OCI-LY1 (cell line): ENCODE measurements at regions not wholly inside any gene's neighbourhood (a gene's known extent, or its start where the extent isn't known, plus 50 kb on each side); places are given as distances from the start of the nearest gene placed in this dataset.

Source experiments
- H2AFZ ChIP-seq: fragments of 200-600 bp; sonication (generic), shearing (Covaris generic); 2 replicates; pipeline ENCODE4 v1.6.0; 2014; ENCODE audit warnings: antibody characterized with exemption, mild to moderate bottlenecking, low read length
- H3F3A ChIP-seq: fragments of 200-600 bp; sonication (generic), shearing (Covaris generic); 2 replicates; pipeline ENCODE4 v1.6.0; 2014; ENCODE audit warnings: mild to moderate bottlenecking, antibody characterized with exemption, low read length, moderate library complexity; ENCODE audit not compliant: insufficient read depth
- H3K27ac ChIP-seq: fragments of 200-600 bp; sonication (generic); 2 replicates; pipeline ENCODE4 v1.5.1; 2014; ENCODE audit warnings: low read length, mixed run types, mild to moderate bottlenecking, low read depth; ENCODE audit not compliant: poor library complexity, severe bottlenecking
- H3K27me3 ChIP-seq: fragments of 200-600 bp; sonication (generic); 2 replicates; pipeline ENCODE4 v1.6.0; 2014; ENCODE audit warnings: antibody characterized with exemption, mild to moderate bottlenecking, low read length, moderate library complexity; ENCODE audit not compliant: insufficient read depth
- H3K36me3 ChIP-seq: fragments of 200-600 bp; sonication (generic); 2 replicates; pipeline ENCODE4 v1.6.1; 2014; ENCODE audit warnings: mild to moderate bottlenecking, antibody characterized with exemption, low read length, moderate library complexity, mixed read lengths; ENCODE audit not compliant: insufficient read depth
- H3K4me1 ChIP-seq: fragments of 200-600 bp; sonication (generic); 2 replicates; pipeline ENCODE4 v1.5.1; 2014; ENCODE audit warnings: mild to moderate bottlenecking, low read length, moderate library complexity; ENCODE audit not compliant: insufficient read depth, severe bottlenecking
- H3K4me2 ChIP-seq: fragments of 200-600 bp; sonication (generic), shearing (Covaris generic); 2 replicates; pipeline ENCODE4 v1.6.1; 2014; ENCODE audit warnings: low read length
- H3K4me3 ChIP-seq: fragments of 200-600 bp; sonication (generic); 2 replicates; pipeline ENCODE4 v1.5.1; 2014; ENCODE audit warnings: low read length, low read depth, mild to moderate bottlenecking, mixed read lengths; ENCODE audit not compliant: poor library complexity, severe bottlenecking
- H3K79me2 ChIP-seq: fragments of 200-600 bp; shearing (Covaris generic); 2 replicates; pipeline ENCODE4 v1.6.1; 2016; ENCODE audit warnings: mixed run types, low read length, mixed read lengths; ENCODE audit not compliant: insufficient read depth
- H3K9ac ChIP-seq: fragments of 200-600 bp; sonication (generic), shearing (Covaris generic); 2 replicates; pipeline ENCODE4 v1.6.1; 2014; ENCODE audit warnings: mild to moderate bottlenecking, low read length, mixed read lengths
- H3K9me2 ChIP-seq: fragments of 200-600 bp; sonication (generic), shearing (Covaris generic); 2 replicates; pipeline ENCODE4 v1.6.1; 2014; ENCODE audit warnings: low read depth, mild to moderate bottlenecking, low read length, mixed read lengths
- H3K9me3 ChIP-seq: fragments of 200-600 bp; shearing (Covaris generic); 2 replicates; pipeline ENCODE4 v1.6.1; 2014; ENCODE audit warnings: low read length, mixed read lengths
- H4K20me1 ChIP-seq: fragments of 200-600 bp; sonication (generic), shearing (Covaris generic); 2 replicates; pipeline ENCODE4 v1.6.0; 2016; ENCODE audit warnings: mild to moderate bottlenecking, low read length; ENCODE audit not compliant: insufficient read depth
- CTCF ChIP-seq: fragments of 200-600 bp; sonication (generic), shearing (Covaris generic); IDR thresholded peaks from 2 replicates; pipeline ENCODE4 v1.5.1; 2017; ENCODE audit warnings: mild to moderate bottlenecking, antibody characterized with exemption, low read length, moderate library complexity, mixed read lengths
- EZH2 ChIP-seq: fragments of 200-600 bp; sonication (generic), shearing (Covaris generic); IDR thresholded peaks from 2 replicates; pipeline ENCODE4 v1.8.0; 2017; ENCODE audit warnings: borderline replicate concordance, mixed run types, mild to moderate bottlenecking, antibody characterized with exemption, low read length, moderate library complexity, mixed read lengths

GRCh38 chr3:117625174-117625573 lies 915.6 kb downstream of the TUSC7 start:
- no peaks in the 10 kb centered on the region for H3F3A ChIP-seq
- no peak overlapping the region for H3K27ac ChIP-seq
- H3K27me3 ChIP-seq = no peaks in the 10 kb centered on the region
- H4K20me1 ChIP-seq = no peaks in the 10 kb centered on the region
- H3K9me2 ChIP-seq = no peaks in the 10 kb centered on the region
- no peak for TF ChIP-seq CTCF
- TF ChIP-seq EZH2 = no peak
- H3K9me3 ChIP-seq = no peaks in the 10 kb centered on the region
- no peaks in the 10 kb centered on the region for H3K79me2 ChIP-seq
- no peak overlapping the region for H3K4me2 ChIP-seq
- H3K4me3 ChIP-seq = no peak overlapping the region
- no peak overlapping the region for H3K9ac ChIP-seq
- H3K36me3 ChIP-seq = no peaks in the 10 kb centered on the region
- no peak overlapping the region for H2AFZ ChIP-seq
- H3K4me1 ChIP-seq = no peaks in the 10 kb centered on the region

- no peaks in the 10 kb centered on the region for H4K20me1 ChIP-seq
- no peaks in the 10 kb centered on the region for H3K36me3 ChIP-seq
- no peaks in the 10 kb centered on the region for H3F3A ChIP-seq
Observed at GRCh38 chr3:117626577-117626976, 917.0 kb downstream of the TUSC7 start.

GRCh38 chr3:117628823-117629291 lies 919.3 kb downstream of the TUSC7 start:
- Histone ChIP-seq H4K20me1 (no peaks in the 10 kb centered on the region), H3K79me2 (no peaks in the 10 kb centered on the region), H3F3A (no peaks in the 10 kb centered on the region), H3K27ac (no peak overlapping the region), H3K4me2 (no peak overlapping the region), H3K4me3 (no peak overlapping the region), H3K4me1 (no peaks in the 10 kb centered on the region), H3K36me3 (no peaks in the 10 kb centered on the region), H2AFZ (no peak overlapping the region), H3K27me3 (no peaks in the 10 kb centered on the region), H3K9me2 (no peaks in the 10 kb centered on the region), H3K9ac (no peak overlapping the region), H3K9me3 (no peaks in the 10 kb centered on the region)
- TF ChIP-seq EZH2 = no peak
- TF ChIP-seq CTCF = no peak

More at GRCh38 chr3:117626577-117626976, 917.0 kb downstream of the TUSC7 start:
- Histone ChIP-seq H3K27ac (no peak overlapping the region), H3K79me2 (no peaks in the 10 kb centered on the region), H3K4me1 (no peaks in the 10 kb centered on the region), H2AFZ (no peak overlapping the region), H3K27me3 (no peaks in the 10 kb centered on the region), H3K9ac (no peak overlapping the region), H3K4me3 (no peak overlapping the region), H3K9me2 (no peaks in the 10 kb centered on the region), H3K4me2 (no peak overlapping the region), H3K9me3 (no peaks in the 10 kb centered on the region)
- TF ChIP-seq EZH2 (no peak), CTCF (no peak)
